ENCODE measurements at regions not wholly inside any gene's neighbourhood (a gene's known extent, or its start where the extent isn't known, plus 50 kb on each side); places are given as distances from the start of the nearest gene placed in this dataset.
A peak's percentile ranks its signal among the peaks of the same experiment; 100 is the strongest.

DNA sequence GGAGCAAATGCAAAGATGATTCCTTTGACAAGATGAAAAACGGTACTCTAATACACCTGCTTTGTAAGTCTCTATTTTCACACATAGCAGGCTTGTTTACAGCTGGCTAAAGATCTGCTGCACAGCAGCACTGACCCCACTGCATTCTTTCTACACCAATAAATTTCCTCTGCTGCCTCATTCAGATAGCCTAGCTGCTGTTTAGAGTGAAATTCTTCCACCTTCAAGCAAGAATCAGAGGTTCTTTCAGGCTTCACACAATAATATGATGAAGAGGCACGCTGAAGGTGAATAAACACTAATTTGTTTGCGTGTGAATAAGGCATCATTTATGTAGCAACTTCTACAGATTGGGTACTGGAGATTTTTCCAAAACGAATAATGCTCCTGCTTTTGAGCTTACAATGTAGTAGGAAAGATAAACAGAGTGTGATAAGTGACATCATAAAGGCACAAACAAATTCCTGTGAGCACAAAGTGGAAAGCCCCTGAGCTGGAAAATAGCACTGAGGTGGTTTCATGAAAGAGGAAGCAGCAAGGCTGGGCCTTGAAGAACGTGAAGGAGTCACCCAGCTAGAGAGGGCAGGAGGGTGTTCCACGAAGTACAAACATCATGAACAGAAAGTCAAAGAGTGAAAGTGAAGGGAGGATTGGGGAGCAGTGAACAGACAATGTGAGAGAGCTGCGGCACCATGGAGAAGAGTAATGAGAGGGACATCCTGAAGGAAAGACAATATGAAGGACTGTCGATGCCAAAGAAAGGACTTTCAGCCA lies 543.4 kb downstream of the CD83 start:
- no peak for DNase-seq (ENCODE audit: low read depth in 2 of 2)

DNA sequence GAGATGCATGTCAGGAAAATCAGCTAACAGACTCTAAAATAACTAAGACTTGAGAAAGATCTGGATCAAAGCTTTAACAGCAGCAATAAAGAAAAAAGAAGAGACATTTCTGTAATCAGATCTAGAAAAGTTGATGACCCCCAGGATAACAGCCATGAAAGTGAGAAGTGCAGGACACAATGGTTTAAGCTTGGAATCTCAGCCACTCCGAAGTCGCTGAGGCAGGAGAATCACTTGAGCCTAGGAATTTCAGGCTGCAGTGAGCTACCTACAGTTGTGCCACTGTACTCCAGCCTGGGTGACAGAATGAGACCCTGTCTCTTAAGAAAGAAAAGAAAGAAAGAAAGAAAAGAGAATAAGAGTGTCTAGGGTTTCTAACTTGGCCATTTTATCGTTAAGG lies 544.1 kb downstream of the CD83 start:
- DNase-seq (ENCODE audit: low read depth in 2 of 2) = no peak

DNA sequence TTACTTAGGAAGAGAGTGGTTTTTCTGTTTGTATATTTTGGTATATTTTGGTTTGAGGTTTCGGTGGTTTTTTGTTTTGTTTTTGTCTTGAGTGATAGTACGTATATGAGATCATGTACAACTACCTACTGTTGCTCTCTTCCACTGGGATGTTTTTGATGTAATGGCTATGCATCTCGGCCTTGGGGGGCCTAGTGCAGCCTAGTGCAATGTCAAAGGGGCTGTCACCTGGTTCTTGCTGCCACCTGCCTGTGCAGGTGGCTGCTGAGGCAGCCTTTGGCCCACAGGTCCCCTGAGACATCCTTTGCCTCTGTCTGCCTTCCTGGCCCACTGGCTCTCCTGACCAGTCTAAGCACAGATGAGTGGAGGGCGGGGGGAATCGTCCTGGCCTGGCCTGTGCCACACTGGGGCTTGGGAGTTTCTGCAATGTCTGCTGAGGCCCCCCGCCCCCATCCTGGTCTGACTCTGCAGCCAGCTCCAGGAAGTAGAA lies 546.6 kb downstream of the CD83 start:
- no peak for DNase-seq (ENCODE audit: low read depth in 2 of 2)

DNA sequence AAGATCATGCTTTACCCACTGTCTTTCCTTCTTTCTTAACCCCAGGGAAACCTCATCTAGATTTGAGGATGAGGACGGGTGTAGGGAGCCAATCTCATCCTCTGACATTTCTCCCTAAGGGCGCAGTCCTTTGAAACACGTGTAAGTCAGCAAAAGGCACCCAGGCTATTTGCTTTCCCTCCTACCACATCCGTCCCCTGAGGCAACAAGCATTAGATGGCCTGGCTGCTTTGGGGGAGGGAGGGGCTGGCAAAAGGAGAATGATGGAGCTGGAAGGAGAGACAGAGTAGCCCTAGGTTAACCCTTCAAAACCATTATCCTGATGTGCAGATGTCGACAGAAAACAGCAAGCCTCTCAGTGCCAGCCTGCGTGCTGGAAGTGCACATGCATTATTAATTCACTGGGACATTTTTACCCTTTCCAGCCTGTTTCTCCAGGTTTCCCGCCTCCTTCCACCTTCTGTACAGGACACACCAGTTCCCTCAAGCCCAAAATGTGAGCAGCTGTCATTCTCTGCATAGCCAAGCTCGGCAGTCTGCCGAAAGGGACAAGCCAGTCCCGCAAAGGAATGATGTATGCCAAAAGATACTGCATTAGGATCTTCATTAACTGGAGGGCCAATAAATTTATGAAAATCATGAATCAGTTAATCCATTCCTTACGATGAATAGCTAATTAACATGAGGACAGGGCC lies 547.2 kb downstream of the CD83 start:
- DNase-seq (ENCODE audit: low read depth in 2 of 2) = no peak

DNA sequence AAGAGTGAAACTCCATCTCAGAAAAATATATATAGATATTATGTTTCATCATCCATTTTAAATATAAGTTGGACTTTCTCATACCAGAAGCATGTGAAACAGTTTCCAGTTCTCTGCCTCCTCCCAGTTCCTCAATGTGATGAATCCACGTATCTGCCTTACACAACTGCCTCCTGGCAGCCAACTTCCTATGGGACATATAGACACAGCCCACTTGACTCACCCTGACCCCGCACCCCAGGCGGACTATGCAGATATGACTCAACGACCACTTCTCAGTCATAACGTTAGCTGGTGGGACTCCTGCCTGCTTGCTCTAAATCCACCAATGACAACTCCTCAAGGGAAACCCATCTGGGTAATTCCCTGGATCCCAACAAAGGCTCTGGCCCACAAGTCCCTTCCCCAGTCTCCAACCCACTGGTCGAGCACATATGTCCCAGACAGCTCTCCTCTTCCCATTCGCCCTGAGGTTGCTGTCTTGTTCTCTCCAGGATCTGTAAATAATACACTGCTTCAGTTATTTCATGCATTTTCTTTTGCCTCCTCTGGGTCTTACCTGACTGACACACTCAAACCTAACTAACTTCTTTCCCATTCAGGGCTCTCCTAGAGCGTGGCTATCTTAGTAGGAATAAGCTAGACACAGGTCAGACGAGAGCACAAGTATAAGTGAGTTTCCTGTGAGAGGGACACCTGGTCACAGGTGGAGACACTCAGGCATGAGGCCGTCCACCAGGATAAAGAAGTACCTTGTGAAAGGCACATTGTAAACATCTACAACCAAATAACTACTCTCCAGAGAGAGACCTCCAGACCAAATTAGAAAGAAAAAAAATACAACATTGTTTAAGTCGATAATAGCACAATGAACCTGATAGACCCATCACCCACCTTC lies 548.5 kb downstream of the CD83 start:
- DNase-seq (ENCODE audit: low read depth in 2 of 2) = peak; percentile 54 to 66

DNA sequence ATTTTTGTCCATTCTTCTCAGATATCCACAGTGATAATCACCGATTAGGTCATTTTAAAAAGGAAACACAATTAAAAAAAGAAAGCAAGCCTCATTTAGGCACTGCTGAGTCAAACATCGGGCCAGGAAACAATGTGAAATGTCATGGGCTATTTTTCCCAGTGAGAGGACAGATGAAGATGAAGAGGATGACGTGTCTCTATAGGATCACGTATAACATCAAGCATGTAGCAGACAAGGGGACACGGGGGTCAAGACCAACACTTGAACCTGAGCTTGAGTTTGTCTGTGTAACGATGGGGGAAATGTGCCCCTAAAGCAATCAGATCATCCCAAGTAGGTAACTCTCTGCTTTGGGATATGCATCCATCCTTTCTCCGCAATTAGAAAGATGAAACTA lies 553.2 kb downstream of the CD83 start:
- no peak for DNase-seq (ENCODE audit: low read depth in 2 of 2)

DNA sequence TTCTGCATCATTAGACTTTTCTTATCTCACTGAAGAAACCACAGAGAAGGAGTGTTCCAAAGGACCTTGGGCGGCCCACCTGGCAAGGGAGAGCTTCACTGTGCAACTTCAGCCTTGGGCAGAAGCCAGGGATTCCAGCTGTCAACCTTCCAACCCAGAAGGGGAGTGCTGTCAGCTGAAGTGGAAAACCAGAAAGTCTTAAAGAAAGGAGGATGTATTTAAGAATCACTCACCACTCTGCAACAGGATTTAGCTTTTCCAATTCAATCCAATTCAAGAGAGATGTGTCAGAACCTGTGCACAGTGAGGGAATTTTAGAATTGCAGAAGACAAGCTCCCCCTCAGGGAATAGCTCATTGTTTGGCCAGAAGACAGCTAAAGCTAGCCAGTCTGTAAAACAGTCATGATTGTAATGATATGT lies 553.7 kb downstream of the CD83 start:
- DNase-seq (ENCODE audit: low read depth in 2 of 2) = no peak

DNA sequence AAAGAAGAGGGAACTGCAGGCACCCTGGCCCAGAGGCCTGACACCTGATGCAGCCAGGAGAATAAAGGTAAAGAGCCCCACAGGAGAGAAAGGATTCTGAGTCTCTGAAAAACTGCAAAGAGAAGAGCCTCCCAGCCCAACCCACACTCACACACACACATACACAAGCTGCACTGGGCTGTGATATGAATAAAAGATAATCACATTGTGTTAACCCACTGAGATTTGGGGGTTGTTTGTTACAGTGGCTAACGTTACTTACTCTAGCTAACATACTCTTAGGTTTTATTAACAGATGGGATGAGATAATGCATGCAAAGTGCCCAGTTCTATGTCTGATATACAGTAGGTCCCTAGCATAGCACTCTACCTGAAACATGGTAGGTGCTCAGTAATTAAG lies 554.4 kb downstream of the CD83 start:
- DNase-seq (ENCODE audit: low read depth in 2 of 2) = no peak

DNA sequence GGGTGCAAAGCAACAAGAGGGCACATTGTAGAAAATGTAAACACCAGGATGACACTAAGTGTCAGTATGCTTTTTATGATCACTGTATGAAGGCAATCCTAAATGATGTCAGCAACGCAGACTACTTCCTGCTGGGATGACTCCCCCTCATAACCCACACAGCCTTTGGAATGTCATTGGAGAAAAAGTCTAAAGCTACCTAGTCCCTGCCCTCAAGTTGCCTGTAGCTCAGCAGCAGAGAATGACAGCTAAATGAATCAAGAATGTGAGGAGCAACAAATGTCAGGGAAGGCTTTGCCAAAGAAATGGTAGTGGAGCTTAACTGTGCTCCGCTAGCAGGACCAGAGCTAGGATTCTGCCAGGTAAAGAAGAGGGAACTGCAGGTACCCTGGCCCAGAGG lies 555.6 kb downstream of the CD83 start:
- no peak for DNase-seq (ENCODE audit: low read depth in 2 of 2)

DNA sequence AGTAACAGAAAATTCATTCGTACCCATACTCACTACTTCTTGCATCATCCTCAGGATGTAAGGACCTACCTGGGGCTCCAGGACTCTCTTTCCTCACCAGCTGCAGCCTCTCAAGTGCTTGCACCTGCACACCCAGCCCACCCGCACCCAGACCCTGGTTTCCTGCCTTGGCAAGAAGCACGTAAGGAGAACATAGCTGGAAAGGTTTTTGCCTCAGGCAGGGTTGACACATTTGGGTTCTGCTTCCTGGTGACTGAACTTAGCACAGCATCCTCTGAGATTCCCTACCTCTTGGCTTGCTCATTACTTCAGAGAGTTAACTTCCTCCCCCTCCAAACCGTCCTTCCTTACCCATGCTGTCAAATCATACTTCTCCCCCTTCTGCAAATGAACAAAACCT lies 556.9 kb downstream of the CD83 start:
- no peak for DNase-seq (ENCODE audit: low read depth in 2 of 2)

DNA sequence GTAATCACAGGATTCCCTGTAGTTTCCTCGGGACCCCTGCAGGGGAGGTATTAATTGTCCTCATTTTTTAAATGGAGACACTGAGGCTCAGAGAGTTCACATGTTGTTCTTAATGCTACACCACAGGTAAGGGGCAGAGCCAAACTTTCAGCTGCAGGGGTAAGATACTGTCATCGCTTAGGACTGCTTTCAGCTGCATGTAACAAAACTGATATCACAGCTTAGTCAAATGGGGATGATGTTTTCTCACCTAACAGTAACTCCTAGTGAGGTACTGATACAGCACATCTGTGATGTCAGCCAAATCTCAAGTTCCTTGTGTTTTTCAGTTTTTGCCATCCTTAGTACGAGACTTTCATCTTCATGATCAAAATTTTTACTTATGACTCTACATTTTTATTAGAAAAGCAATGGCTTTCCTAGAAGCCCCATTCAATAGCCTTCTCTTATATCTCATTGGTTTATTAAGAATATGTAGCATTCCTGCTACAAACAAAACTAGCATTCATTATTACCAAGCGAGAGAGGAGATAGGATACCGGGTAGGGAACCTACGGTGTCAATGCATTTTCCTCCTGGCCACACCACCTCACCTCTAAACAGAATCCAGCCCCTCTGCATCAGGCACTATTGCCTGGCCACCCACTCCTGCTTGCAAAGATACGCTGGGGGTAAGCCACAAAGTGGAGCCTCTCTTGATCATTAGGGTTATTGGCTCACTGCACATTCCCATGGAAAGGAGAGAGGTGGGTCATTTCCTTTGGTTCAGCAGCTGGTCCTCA lies 557.5 kb downstream of the CD83 start:
- DNase-seq (ENCODE audit: low read depth in 2 of 2) = no peak

DNA sequence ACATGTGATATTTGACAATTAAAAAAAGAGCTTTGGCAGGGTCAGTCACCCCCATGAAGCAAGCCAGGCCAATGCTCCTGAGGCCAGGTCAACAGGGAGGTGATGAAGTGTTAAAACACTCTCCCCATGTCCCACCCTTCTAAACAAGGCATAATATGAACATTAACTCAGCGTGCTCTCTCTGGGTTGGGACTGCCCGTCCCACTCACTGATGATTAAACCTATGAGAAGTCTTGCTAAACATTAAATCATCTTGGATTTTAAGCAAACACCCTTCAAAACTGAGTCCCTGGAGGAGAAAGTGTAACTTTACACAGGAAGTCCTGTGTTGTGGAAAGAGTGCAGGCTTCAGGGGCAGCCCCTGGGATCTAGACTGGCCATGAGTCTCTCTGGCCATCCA lies 558.5 kb downstream of the CD83 start:
- DNase-seq (ENCODE audit: low read depth in 2 of 2) = no peak

DNA sequence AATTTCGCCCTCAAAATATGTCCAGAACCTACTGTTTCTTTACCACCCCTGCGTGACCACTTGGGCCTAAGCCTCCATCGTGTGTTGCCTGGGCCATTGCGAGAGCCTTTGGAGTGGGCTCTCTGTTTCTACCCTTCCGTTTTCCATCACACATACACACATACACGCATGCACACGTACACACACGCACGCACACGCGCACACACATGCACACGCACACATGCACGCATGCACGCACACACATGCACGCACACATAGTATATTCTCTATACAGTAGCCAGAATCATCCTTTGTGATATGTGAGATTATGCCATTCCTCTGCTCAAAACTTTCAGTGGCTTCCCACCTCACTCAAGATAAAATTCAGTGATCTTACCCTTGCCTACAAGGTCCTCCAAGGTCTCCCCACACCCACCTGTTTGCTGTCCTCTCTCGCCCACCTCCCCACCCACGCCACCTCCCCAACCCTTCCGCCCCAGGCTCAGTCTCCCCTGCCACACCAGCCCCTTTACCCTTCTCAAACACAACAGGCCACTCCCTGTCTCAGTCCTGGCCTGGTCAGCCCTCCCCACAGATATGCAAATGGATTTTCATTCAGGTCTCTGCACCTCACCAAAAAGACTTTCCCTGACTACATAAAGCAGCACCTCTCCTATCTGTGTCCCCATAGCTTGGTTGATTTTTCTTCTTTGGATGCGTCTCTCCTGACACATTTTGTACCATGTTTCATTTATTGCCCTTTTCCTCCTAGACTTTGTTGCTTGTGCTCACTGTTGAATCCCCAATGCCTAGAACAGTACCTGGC lies 559.6 kb downstream of the CD83 start:
- DNase-seq (ENCODE audit: low read depth in 2 of 2) = no peak

DNA sequence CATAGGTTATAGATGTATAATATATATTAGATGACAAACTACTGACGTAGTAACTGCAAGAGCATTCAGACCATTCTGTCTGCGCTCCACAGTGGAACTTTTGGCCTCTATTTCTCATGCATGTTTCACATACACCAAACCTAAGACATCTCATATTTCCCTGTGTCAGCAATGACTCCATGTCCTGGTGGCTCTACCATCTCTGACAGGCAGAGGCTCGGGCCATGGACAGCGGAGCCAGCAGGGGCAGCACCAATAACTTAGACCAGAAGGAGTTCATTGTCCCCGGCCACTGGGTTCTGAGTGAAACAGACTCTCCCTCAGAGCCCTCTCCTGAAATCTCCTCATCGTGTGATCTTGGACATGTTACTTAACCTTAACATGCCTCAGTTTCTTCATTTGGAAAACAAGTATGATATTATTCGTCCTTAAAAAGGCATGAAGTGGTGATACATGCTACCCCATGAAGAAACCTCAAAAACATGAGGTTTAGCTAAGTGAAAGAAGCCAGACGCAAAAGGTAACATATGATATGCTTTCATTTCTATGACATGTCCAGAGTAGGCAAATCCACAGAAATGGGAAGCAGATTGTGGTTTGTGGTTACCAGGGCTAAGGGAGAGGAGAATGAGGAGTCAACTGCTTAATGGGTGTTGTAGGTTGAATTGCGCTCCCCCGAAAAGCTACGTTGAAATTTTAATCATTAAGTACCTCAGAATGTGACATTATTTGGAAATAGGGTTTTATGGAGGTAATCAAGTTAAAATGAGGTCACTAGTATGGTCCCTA lies 564.0 kb upstream of the JARID2 start:
- DNase-seq (ENCODE audit: low read depth in 2 of 2) = no peak

DNA sequence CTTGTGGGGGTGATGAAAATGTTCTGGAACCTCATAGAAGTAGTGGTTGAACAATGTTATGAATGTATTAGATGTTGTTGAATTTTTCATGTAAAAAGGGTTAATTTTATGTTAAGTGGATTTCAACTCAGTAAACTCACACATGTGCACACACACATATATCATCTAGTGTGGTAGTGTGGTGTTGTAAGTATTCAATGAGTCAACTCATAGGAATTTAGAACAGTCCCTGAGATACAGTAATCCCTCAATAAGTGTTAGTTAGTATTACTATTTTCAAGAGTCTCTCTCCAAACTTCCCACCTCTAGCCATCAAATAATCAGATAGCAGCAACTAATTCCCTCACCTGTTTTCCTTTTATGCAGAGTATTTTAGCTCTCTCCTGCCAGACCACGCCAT lies 563.1 kb upstream of the JARID2 start:
- DNase-seq (ENCODE audit: low read depth in 2 of 2) = no peak

DNA sequence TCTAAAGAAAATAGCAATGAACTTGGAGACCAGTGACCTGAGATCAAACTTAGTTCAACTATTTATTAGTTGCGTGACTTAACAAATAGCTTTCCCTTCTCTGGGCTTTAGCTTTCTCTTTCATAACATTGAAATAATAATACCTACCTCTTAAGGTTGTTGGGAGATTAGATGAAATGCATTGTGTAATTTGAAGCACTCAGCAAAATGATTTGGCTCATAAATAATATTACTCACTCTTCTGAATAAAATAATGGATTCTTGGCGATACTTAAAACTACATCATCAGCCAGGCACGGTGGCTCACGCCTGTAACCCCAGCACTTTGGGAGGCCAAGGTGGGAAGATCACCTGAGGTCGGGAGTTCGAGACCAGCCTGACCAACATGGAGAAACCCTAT lies 556.2 kb upstream of the JARID2 start:
- no peak for DNase-seq (ENCODE audit: low read depth in 2 of 2)

DNA sequence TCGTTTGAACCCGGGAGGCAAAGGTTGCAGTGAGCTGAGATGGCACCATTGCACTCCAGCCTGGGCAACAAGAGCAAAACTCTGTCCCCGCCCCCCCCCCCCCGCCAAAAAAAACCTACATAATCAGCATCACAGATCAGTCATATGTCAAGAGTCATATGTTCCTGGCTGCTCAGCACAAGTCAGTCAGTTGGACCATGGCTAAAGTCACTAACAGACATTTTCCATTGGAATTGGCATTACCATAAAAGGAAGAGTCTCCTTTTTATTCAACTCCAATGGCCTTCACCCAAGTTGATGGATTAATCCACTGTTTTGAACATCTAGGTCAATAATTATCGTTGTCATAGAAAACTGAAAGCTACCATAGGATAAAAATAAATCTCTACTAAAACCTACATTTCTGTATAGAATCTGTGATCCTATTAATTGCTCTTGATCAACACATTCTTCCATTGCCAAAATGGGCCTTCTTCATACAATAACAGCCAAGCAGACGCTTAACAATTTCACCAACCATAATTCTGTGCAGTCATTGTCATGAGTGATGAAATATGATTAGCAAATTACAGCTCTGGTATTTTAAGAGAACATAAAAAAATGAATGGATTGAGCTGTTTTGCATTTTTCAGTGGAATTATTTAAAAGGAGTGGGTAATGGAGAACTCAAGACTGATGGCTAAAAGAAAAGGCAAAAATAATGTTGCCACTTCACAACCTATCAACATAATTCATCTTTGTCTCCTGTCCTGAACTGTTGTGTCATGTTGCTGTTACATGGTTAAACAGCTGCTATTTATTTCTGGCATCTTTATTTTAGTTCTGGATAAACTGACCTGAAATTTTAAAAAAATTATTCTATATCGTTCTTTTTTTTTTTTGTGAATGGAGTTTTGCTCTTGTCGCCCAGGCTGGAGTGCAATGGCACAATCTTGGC lies 555.5 kb upstream of the JARID2 start:
- DNase-seq (ENCODE audit: low read depth in 2 of 2) = no peak

DNA sequence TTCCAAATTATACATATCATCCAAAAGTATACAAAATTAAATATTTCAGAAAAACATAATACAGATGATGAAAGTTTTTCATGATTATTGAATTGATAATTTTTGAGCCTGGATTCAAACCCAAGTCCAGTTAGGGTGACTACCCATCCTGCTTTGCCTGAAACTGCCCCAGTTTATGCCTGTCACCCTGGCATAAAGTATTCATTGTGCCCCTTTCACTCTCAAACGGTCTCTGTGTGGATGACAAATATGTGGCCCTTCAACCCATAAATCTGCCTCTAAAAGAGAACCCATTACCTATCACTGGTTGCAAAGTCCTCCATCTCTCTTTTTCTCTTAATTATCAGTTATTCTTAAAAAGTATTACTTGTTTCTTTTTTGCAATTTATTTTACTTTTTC lies 553.7 kb upstream of the JARID2 start:
- DNase-seq (ENCODE audit: low read depth in 2 of 2) = no peak

All from stimulated activated CD8-positive, alpha-beta memory T cell treated with anti-CD3 and anti-CD28 coated beads, Interleukin-15, amount 100 ng/mL, for 48 hours (primary cell).